Activated T-helper 2 cell treated with anti-CD3 and anti-CD28 coated beads, Interferon-gamma antibody, Interleukin-2, Interleukin-4, amounts not matched to agents 10 μg/mL and 5 μg/mL and 100 μg/mL, durations not matched to agents 14 hours and 24 hours and 36 hours (primary cell): ENCODE measurements at regions not wholly inside any gene's neighbourhood (a gene's known extent, or its start where the extent isn't known, plus 50 kb on each side); places are given as distances from the start of the nearest gene placed in this dataset.

Source experiments
- DNase-seq: peaks from one replicate; pipeline ENCODE4 v3.0.0; 2021; ENCODE audit warnings: low spot score
- H3K27ac Mint-ChIP-seq: one replicate; pipeline ENCODE4 v1.8.0; 2021; ENCODE audit warnings: mixed read lengths
- H3K27me3 Mint-ChIP-seq: one replicate; pipeline ENCODE4 v1.8.0; 2021; ENCODE audit warnings: low read depth, mixed read lengths
- H3K36me3 Mint-ChIP-seq: one replicate; pipeline ENCODE4 v1.8.0; 2021; ENCODE audit warnings: low read depth, mixed read lengths
- H3K4me1 Mint-ChIP-seq: one replicate; pipeline ENCODE4 v1.8.0; 2021; ENCODE audit warnings: low read depth, mixed read lengths
- H3K4me3 Mint-ChIP-seq: one replicate; pipeline ENCODE4 v1.8.0; 2021; ENCODE audit warnings: low read depth, mild to moderate bottlenecking, moderate library complexity, mixed read lengths
- H3K9me3 Mint-ChIP-seq: one replicate; pipeline ENCODE4 v1.8.0; 2021; ENCODE audit warnings: mixed read lengths
- intact Hi-C: fragments of 100-400 bp; cut with micrococcal nuclease; formaldehyde crosslinking; loops from one replicate; pipeline ENCODE4 v1.15.1; 2023

DNA sequence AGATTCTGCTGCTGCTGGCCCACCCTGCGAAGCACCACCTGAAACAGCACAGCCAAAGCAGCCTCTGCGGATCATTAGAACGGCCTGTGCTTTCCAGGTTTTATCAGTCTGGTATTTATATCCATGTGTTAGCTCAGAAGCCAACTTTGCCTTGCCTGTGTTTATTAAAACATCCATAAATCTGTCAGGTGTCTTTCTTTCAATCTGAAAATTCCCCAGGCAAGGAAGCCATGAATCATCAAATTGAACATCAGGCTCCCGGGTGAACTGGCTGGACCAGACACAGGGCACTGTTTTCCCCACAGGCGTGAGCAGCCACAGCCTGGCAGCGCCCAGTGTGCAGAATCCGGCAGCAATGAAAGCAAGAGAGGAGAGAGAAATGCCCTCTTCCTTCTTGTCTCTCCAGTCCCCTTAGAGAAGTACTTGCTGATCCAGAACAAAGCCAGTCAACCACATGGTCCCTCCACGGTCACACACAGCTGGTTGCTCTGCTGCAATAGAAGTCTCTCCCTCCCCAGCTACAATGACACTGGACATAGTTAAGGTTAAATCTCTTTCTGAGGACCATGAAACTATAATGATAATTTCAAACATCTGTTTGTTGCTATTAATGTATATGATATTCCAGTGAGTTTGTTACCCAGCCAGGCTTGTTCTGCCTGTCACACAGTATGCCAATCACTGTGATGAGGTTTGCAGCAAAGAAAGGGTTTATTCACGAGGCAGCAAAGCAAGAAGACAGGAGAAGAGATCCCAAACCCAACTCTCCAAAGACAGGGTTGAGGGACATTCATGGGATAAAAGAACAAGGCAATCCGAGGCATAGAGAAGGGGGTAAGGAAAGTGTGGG lies 212.1 kb upstream of the FMN2 start:
- Mint-ChIP-seq H3K27ac (no peak overlapping the region), H3K4me1 (no peaks in the 10 kb centered on the region), H3K4me3 (no peak overlapping the region), H3K27me3 (no peaks in the 10 kb centered on the region), H3K9me3 (no peaks in the 10 kb centered on the region), H3K36me3 (no peaks in the 10 kb centered on the region)
- intact Hi-C loops = no loop called here
- no peak for DNase-seq

GRCh38 chr1:239882967-239883366 lies 208.7 kb upstream of the FMN2 start:
- no peaks in the 10 kb centered on the region for H3K36me3 Mint-ChIP-seq
- no peak overlapping the region for H3K27ac Mint-ChIP-seq
- no peaks in the 10 kb centered on the region for H3K9me3 Mint-ChIP-seq
- intact Hi-C loops = no loop called here
- DNase-seq = no peak
- H3K4me1 Mint-ChIP-seq = no peaks in the 10 kb centered on the region
- H3K4me3 Mint-ChIP-seq = no peak overlapping the region
- no peaks in the 10 kb centered on the region for H3K27me3 Mint-ChIP-seq

DNA sequence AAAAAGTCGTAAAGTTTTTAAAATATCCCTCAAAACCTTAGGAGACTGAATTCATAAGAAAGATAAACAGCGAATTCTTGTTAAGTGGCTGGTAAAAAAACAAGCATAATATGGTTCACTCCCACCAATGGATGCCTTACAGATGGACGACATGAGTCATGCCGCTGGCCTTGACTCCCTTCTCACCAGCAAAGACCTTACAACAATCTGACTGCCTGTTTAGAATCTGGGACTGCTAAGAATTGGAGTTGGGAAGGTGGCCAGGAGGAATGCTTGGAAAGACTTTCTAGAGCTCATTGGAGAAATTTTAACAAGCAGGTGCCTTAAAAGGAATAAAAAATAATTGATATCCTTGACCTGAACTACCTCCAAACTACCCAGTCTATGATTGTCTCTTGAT lies 206.9 kb upstream of the FMN2 start:
- H3K9me3 Mint-ChIP-seq = no peaks in the 10 kb centered on the region
- no peak overlapping the region for H3K4me3 Mint-ChIP-seq
- no peak for DNase-seq
- no peaks in the 10 kb centered on the region for H3K36me3 Mint-ChIP-seq
- H3K4me1 Mint-ChIP-seq = no peaks in the 10 kb centered on the region
- intact Hi-C loops = no loop called here
- H3K27ac Mint-ChIP-seq = no peak overlapping the region
- no peaks in the 10 kb centered on the region for H3K27me3 Mint-ChIP-seq

GRCh38 chr1:239886266-239886665 lies 205.4 kb upstream of the FMN2 start:
- no peaks in the 10 kb centered on the region for H3K9me3 Mint-ChIP-seq
- H3K4me3 Mint-ChIP-seq = no peak overlapping the region
- no peaks in the 10 kb centered on the region for H3K4me1 Mint-ChIP-seq
- no peak for DNase-seq
- intact Hi-C loops = no loop called here
- H3K36me3 Mint-ChIP-seq = no peaks in the 10 kb centered on the region
- no peaks in the 10 kb centered on the region for H3K27me3 Mint-ChIP-seq
- H3K27ac Mint-ChIP-seq = no peak overlapping the region

DNA sequence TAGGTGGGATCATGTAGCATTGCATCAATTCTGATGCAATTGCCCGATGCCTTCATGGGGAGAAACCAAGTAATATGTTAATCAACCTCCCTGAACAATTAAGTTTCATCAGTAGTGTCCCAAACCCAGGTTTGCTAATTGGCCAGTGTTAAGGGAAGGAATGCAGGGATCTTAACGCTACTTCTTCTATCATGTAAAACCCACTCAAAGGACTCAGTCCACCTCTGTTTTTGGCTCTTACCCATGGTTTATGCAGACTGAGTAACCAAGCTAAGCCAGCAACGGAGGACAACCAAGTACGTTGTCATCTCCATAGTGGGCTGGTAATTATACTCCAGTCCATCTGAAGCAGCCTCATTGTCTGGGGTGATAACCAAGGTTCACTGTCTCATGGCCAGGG lies 203.0 kb upstream of the FMN2 start:
- no peak overlapping the region for H3K4me3 Mint-ChIP-seq
- H3K27me3 Mint-ChIP-seq = no peaks in the 10 kb centered on the region
- intact Hi-C loops = no loop called here
- DNase-seq = no peak
- H3K27ac Mint-ChIP-seq = no peak overlapping the region
- H3K4me1 Mint-ChIP-seq = no peaks in the 10 kb centered on the region
- no peaks in the 10 kb centered on the region for H3K9me3 Mint-ChIP-seq
- H3K36me3 Mint-ChIP-seq = no peaks in the 10 kb centered on the region

DNA sequence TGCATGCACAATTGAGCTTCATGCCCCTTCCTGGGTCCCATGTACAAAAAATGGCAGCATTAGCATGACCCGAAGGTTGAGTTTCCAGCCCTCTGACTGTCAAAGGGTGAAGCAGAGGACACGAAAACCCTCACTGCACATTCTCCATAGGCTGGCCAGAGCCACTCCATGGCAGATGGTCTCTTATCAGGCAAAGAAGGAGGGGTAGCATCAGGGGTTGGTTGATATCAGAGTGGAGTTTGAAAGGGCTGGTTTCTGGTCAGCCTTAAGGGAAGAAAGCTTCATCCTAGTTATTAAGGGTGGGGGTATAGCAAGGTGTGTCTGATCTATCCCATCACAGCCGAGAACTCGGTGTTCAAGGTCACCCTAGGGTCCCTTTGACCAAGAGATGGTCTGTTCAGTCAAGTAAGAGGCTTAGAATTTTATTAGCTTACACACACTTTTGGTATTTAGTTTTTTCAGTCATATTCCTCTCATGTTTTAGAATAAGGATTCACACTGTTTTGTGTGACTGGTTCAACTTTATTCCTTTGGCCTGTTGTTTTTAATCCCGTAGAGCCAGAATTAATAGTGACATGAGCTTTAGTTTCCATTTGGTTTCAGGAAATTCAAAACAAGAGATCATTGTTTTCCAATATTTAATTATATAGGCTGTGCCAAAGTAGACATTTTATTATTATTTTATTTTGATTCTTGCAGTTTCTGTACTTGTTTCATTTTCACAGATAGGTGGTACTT lies 199.9 kb upstream of the FMN2 start:
- no peak for DNase-seq
- Mint-ChIP-seq H3K4me1 (no peaks in the 10 kb centered on the region), H3K27ac (no peak overlapping the region), H3K9me3 (no peaks in the 10 kb centered on the region), H3K27me3 (peaks cover 7% of the 10 kb centered on the region), H3K36me3 (no peaks in the 10 kb centered on the region), H3K4me3 (no peak overlapping the region)
- intact Hi-C loops = loop anchor here (10.0 kb wide), 2 partner anchors 177 to 307 kb away; no protein-coding TSS in a partner anchor

GRCh38 chr1:239892602-239893001 lies 199.1 kb upstream of the FMN2 start:
- no peak overlapping the region for H3K4me3 Mint-ChIP-seq
- H3K9me3 Mint-ChIP-seq = no peaks in the 10 kb centered on the region
- DNase-seq = no peak
- intact Hi-C loops = loop anchor here (10.0 kb wide), 2 partner anchors 178 to 308 kb away; no protein-coding TSS in a partner anchor
- H3K27me3 Mint-ChIP-seq = peaks cover 7% of the 10 kb centered on the region
- no peaks in the 10 kb centered on the region for H3K4me1 Mint-ChIP-seq
- H3K27ac Mint-ChIP-seq = no peak overlapping the region
- H3K36me3 Mint-ChIP-seq = no peaks in the 10 kb centered on the region

- H3K9me3 Mint-ChIP-seq = no peaks in the 10 kb centered on the region
- H3K27ac Mint-ChIP-seq = no peak overlapping the region
- H3K4me3 Mint-ChIP-seq = no peak overlapping the region
- intact Hi-C loops = loop anchor here (10.0 kb wide), 2 partner anchors 178 to 308 kb away; no protein-coding TSS in a partner anchor
- peaks cover 7% of the 10 kb centered on the region for H3K27me3 Mint-ChIP-seq
- H3K36me3 Mint-ChIP-seq = no peaks in the 10 kb centered on the region
- no peak for DNase-seq
- H3K4me1 Mint-ChIP-seq = no peaks in the 10 kb centered on the region
Measured at GRCh38 chr1:239893127-239893731, 198.5 kb upstream of the FMN2 start.

DNA sequence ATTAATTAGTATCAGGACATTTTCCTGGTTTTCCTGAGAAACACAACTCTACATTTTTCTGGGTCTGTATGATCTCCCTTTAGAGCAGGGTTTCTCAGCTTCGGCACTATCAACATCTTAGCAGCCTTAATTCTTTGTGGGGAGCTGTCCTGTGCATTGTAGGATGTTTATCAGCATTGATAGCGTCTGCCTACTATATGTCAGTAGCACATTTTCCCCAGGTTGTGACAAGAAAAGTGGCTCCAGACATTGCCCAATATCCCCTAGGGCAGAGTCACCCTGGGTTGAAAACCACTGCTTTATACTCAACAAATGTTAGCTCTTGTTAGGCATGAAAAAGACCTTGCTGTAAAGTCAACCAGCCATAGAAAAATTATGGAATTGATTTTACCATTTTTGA lies 195.1 kb upstream of the FMN2 start:
- intact Hi-C loops = loop anchor here (5.0 to 10.0 kb wide), 3 partner anchors 104 to 312 kb away; no protein-coding TSS in a partner anchor
- no peaks in the 10 kb centered on the region for H3K9me3 Mint-ChIP-seq

DNA sequence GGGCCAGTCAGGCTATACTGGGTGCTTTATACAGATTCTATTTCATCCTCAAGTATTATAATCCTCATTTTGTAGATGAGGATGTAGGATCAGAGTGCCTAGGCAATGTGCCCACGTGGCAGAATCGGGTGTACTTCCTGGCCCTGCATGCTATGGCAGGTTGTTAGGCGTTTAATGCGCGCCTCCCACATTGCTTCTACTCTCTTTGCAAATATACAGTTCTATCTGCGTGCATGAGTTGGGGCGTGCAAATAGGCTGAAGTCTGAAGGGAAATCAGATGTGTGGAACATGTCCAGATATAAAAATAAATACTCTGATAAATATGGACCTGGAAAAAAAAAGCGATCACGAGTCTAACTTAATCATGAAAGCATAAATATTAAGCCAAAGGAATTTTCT lies 194.7 kb upstream of the FMN2 start:
- no peaks in the 10 kb centered on the region for H3K36me3 Mint-ChIP-seq
- intact Hi-C loops = loop anchor here (5.0 to 10.0 kb wide), 3 partner anchors 105 to 312 kb away; no protein-coding TSS in a partner anchor
- no peak overlapping the region for H3K4me3 Mint-ChIP-seq
- no peaks in the 10 kb centered on the region for H3K9me3 Mint-ChIP-seq
- H3K27ac Mint-ChIP-seq = no peak overlapping the region
- H3K4me1 Mint-ChIP-seq = no peaks in the 10 kb centered on the region
- DNase-seq = no peak
- H3K27me3 Mint-ChIP-seq = peaks cover 7% of the 10 kb centered on the region

More for the DNA sequence above, 195.1 kb upstream of the FMN2 start:
- Mint-ChIP-seq H3K4me1 (no peaks in the 10 kb centered on the region), H3K36me3 (no peaks in the 10 kb centered on the region), H3K27ac (no peak overlapping the region), H3K27me3 (peaks cover 7% of the 10 kb centered on the region), H3K4me3 (no peak overlapping the region)
- no peak for DNase-seq

- intact Hi-C loops = loop anchor here (5.0 to 10.0 kb wide), 3 partner anchors 105 to 313 kb away; no protein-coding TSS in a partner anchor
- Mint-ChIP-seq H3K9me3 (no peaks in the 10 kb centered on the region), H3K27ac (no peak overlapping the region), H3K27me3 (peaks cover 7% of the 10 kb centered on the region), H3K36me3 (no peaks in the 10 kb centered on the region), H3K4me1 (no peaks in the 10 kb centered on the region), H3K4me3 (no peak overlapping the region)
- DNase-seq = no peak
Measured at GRCh38 chr1:239897458-239897857, 194.2 kb upstream of the FMN2 start.

- H3K27me3 Mint-ChIP-seq = peaks cover 13% of the 10 kb centered on the region
- H3K36me3 Mint-ChIP-seq = no peaks in the 10 kb centered on the region
- DNase-seq = peak; percentile 57
- no peaks in the 10 kb centered on the region for H3K4me1 Mint-ChIP-seq
- no peaks in the 10 kb centered on the region for H3K9me3 Mint-ChIP-seq
- H3K4me3 Mint-ChIP-seq = no peak overlapping the region
- intact Hi-C loops = loop anchor here (1.0 to 10.0 kb wide), 5 partner anchors 106 to 590 kb away; no protein-coding TSS in a partner anchor
- H3K27ac Mint-ChIP-seq = no peak overlapping the region
Measured at GRCh38 chr1:239898062-239898730, 193.5 kb upstream of the FMN2 start.
